Neutrophil (primary cell): ENCODE measurements at regions not wholly inside any gene's neighbourhood (a gene's known extent, or its start where the extent isn't known, plus 50 kb on each side); places are given as distances from the start of the nearest gene placed in this dataset.

Experiments used
- H3K27ac ChIP-seq: fragments of 200-600 bp; sonication (generic); 2 replicates; pipeline ENCODE4 v1.5.1; 2016; ENCODE audit warnings: mild to moderate bottlenecking, moderate library complexity
- H3K27me3 ChIP-seq: fragments of 200-600 bp; sonication (generic); 2 replicates; pipeline ENCODE4 v1.6.0; 2016; ENCODE audit warnings: mild to moderate bottlenecking
- H3K36me3 ChIP-seq: fragments of 200-600 bp; sonication (generic); 2 replicates; pipeline ENCODE4 v1.5.1; 2017
- H3K4me1 ChIP-seq, 2 experiments: fragments of 200-600 bp in 1 of 2; sonication (generic) in 1 of 2; 1 replicate in 1 of 2; 2 replicates in 1 of 2; pipeline versions ENCODE4 v1.5.1 to v1.6.1; 2013 to 2016; ENCODE audit warnings: low read depth in 1 of 2, low read length in 1 of 2, mild to moderate bottlenecking in 1 of 2, moderate library complexity in 1 of 2; ENCODE audit not compliant: control insufficient read depth in 1 of 2, insufficient read depth in 1 of 2
- H3K4me3 ChIP-seq, 2 experiments: fragments of 200-600 bp in 1 of 2; sonication (generic) in 1 of 2; 1 replicate in 1 of 2; 2 replicates in 1 of 2; pipeline ENCODE4 v1.5.1; 2013 to 2016; ENCODE audit warnings: low read depth in 1 of 2, low read length in 1 of 2, mild to moderate bottlenecking in 1 of 2, moderate library complexity in 1 of 2
- H3K9me3 ChIP-seq: fragments of 200-600 bp; sonication (generic); 2 replicates; pipeline ENCODE4 v1.5.1; 2016
- TF ChIP-seq, protein P1 (sequence below): fragments of 200-600 bp; sonication (generic); IDR thresholded peaks from 2 replicates; pipeline ENCODE4 v1.5.1; 2016; ENCODE audit warnings: antibody characterized with exemption

DNA sequence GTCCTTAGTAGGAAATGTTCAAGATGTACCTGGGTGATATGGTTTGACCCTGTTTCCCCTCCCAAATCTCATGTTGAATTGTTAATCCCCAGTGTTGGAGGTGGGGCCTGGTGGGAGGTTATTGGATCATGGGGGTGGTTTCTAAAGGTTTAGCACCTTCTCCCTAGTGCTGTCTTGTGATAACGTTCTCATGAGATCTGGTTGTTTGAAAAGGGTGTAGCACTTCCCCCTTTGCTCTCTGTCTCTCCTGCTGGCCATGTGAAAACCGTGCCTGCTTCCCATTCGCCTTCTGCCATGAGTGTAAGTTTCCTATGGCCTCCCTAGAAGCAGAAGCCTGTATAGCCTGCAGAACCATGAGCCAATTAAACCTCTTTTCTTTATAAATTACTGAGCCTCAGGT, 353.0 kb upstream of the SFSWAP start:
- Histone ChIP-seq H3K9me3 (no peaks in the 10 kb centered on the region), H3K4me3 (no peak overlapping the region), H3K27ac (no peak overlapping the region), H3K27me3 (peaks cover 13% of the 10 kb centered on the region), H3K36me3 (no peaks in the 10 kb centered on the region), H3K4me1 (no peaks in the 10 kb centered on the region)
- TF ChIP-seq, protein P1, sequence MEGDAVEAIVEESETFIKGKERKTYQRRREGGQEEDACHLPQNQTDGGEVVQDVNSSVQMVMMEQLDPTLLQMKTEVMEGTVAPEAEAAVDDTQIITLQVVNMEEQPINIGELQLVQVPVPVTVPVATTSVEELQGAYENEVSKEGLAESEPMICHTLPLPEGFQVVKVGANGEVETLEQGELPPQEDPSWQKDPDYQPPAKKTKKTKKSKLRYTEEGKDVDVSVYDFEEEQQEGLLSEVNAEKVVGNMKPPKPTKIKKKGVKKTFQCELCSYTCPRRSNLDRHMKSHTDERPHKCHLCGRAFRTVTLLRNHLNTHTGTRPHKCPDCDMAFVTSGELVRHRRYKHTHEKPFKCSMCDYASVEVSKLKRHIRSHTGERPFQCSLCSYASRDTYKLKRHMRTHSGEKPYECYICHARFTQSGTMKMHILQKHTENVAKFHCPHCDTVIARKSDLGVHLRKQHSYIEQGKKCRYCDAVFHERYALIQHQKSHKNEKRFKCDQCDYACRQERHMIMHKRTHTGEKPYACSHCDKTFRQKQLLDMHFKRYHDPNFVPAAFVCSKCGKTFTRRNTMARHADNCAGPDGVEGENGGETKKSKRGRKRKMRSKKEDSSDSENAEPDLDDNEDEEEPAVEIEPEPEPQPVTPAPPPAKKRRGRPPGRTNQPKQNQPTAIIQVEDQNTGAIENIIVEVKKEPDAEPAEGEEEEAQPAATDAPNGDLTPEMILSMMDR: no peak

DNA sequence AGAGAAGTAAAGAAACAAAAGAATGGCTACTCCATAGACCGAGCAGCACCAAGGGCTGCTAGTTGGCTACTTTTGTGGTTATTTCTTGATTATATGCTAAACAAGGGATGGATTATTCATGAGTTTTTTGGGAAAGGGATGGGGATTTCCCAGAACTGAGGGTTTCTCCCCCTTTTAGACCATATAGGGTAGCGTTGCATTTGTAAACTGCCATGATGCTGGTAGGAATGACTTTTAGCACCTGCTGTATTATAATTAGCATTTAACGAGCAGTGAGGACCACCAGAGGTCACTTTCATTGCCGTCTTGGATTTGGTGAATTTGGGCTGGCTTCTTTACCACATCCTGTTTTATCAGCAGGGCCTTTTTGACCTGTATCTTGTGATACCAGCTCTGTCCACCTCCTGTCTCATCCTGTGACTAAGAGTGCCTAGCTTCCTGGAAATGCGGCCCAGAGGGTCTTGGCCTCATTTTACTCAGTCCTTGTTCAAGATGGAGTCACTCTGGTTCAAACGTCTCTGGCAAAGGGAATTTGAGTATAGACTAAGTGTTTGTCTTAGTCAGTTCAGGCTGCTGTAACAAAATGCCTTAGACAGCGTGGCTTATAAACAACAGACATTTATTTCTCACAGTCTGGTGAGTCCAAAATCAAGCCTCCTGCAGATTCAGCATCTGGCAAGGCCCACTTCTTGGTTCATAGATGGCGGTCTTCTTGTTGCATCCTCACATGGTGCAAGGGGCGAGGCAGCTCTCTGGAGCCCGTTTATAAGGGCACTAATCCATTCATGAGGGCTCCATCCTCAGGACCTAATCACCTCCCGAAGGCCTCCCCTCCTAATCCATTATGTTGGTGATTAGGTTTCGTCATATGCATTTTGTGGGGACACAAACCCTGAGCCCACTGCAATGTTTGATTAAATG, 348.3 kb upstream of the SFSWAP start:
- no peaks in the 10 kb centered on the region for H3K4me1 ChIP-seq
- TF ChIP-seq, protein P1: no peak
- no peak overlapping the region for H3K27ac ChIP-seq
- H3K9me3 ChIP-seq: no peaks in the 10 kb centered on the region
- H3K4me3 ChIP-seq: no peak overlapping the region
- H3K27me3 ChIP-seq: peaks cover 13% of the 10 kb centered on the region
- no peaks in the 10 kb centered on the region for H3K36me3 ChIP-seq

DNA sequence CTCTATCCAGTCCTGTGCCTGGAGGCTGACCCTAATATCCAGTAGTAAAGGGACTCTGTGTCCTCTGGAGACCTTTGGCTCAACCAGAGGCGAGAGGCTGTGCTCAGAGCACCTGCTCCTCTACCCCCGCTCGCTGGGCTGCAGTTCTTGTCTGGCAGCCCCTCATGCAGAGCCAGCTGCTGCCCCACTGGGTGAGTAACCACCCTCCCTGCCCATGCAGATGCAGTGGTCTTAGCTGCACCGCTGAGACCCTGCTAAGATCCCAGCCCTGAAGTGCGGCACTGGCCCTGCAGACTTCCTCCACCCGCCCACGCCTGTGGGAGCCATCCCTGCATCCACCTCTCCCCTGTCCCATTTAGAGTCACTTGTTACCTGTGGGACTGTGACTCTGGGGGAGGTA, 347.5 kb upstream of the SFSWAP start:
- TF ChIP-seq, protein P1: no peak
- Histone ChIP-seq H3K4me1 (no peaks in the 10 kb centered on the region), H3K9me3 (no peaks in the 10 kb centered on the region), H3K36me3 (no peaks in the 10 kb centered on the region), H3K27me3 (peaks cover 13% of the 10 kb centered on the region), H3K27ac (no peak overlapping the region), H3K4me3 (no peak overlapping the region)

DNA sequence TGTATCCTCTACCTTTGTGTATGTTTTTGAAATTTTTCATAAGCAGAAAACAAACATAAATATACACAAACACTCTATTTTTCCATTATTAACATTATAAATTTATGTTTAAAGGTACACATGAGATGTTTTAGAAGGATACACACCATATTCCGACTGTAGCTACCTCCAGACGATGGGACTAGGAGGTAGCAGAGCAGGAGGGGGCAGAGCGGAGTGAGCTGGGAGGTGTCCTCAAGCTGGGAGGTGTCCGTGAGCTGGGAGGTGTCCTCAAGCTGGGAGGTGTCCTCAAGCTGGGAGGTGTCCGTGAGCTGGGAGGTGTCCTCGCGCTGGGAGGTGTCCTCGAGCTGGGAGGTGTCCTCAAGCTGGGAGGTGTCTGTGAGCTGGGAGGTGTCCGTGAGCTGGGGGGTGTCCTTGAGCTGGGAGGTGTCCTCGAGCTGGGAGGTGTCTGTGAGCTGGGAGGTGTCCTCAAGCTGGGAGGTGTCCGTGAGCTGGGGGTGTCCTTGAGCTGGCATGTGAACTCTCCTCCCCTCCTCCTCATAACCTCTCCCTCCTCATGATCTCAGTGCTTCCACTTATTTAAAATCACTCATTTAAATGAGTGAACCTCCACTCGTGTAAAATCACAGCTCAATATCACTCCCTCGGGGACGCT, 346.9 kb upstream of the SFSWAP start:
- H3K36me3 ChIP-seq: no peaks in the 10 kb centered on the region
- no peaks in the 10 kb centered on the region for H3K4me1 ChIP-seq
- no peak overlapping the region for H3K27ac ChIP-seq
- no peak overlapping the region for H3K4me3 ChIP-seq
- peaks cover 13% of the 10 kb centered on the region for H3K27me3 ChIP-seq
- TF ChIP-seq, protein P1: no peak
- H3K9me3 ChIP-seq: no peaks in the 10 kb centered on the region

DNA sequence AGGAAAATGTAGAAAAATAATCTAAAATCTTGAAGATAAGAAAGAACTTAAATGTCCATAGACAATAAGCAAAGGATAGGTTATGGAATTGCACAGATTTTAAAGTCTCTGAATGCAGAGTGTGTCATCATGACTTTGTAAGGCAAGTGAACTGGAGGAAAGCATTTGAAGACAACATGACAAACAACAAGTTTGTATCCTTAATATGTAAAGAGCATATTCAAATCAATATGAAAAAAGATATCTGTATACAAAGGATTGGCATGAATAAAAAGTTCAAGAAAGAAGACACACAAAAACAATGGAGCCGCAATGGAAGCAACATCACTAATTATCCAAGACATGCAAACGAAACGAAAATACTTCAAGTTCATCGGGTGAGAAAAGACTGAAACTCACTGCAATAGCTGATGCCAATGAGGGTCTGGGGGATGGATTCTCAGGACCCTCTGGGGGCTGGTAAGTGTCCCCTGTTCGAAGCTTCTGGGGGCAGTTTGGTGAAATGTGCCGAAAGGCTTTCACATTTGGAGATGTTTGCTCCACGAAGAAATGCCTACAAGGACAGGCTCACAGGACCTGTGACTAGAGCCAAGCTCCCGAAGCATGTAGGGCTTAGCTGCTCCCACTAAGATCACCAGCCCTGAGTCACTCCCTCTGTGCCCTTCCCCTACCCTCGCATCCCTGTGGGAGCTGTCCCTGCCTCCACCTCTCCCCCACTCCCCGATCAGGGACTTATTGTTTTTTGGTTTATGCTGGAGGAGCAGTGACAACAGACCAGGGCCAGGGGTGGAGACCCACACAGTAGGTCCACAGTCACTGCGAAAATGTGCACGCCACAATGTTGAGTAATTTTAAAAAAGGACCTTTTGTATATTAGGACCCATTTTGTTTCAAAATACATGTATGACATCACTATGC, 345.7 kb upstream of the SFSWAP start:
- Histone ChIP-seq H3K27ac (no peak overlapping the region), H3K36me3 (no peaks in the 10 kb centered on the region), H3K4me3 (no peak overlapping the region), H3K27me3 (peaks cover 13% of the 10 kb centered on the region), H3K4me1 (no peaks in the 10 kb centered on the region), H3K9me3 (no peaks in the 10 kb centered on the region)
- TF ChIP-seq, protein P1: no peak
